ENCODE measurements at regions not wholly inside any gene's neighbourhood (a gene's known extent, or its start where the extent isn't known, plus 50 kb on each side); places are given as distances from the start of the nearest gene placed in this dataset.

DNA sequence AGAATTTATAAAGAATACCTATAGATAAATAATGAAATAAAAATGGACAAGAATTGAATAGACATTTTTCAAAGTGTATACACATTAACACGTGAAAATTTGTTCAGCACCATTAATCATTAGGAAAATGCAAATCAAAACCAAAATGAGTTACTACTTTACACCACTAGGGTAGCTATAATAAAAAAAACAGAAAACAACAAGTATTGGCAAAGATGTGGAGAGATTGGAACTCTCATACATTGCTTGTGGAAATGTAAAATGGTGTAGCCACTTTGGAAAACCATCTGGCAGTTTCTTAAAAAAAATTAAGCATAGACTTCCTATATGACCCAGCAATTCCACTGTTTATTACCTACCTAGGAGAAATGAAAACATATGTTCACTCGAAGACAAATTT lies 172.8 kb upstream of the P2RY1 start:
- no peak for DNase-seq (ENCODE audit: low spot score)
- TF ChIP-seq, protein P1, sequence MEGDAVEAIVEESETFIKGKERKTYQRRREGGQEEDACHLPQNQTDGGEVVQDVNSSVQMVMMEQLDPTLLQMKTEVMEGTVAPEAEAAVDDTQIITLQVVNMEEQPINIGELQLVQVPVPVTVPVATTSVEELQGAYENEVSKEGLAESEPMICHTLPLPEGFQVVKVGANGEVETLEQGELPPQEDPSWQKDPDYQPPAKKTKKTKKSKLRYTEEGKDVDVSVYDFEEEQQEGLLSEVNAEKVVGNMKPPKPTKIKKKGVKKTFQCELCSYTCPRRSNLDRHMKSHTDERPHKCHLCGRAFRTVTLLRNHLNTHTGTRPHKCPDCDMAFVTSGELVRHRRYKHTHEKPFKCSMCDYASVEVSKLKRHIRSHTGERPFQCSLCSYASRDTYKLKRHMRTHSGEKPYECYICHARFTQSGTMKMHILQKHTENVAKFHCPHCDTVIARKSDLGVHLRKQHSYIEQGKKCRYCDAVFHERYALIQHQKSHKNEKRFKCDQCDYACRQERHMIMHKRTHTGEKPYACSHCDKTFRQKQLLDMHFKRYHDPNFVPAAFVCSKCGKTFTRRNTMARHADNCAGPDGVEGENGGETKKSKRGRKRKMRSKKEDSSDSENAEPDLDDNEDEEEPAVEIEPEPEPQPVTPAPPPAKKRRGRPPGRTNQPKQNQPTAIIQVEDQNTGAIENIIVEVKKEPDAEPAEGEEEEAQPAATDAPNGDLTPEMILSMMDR (IDR thresholded peaks at IDR 0.05; ENCODE audit: extremely low read depth, missing control alignments) = no peak

DNA sequence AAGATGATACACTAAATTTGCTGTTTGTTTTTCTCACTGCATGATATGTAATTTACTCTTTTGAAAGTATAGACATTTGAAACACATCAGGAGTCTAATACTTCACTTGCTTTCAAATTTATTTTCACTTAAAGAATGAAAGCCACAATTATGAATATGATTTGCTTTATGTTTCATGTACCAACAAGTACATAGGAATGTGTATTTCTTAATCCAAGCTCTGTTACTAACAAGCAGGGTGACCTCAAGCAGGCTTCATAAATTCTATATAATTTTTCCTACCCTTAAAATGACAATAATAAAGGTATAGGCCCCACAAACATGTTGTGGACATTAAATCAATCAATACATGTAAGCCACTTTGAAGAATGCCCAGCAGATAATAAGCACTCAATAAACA lies 170.2 kb upstream of the P2RY1 start:
- TF ChIP-seq, protein P1 (IDR thresholded peaks at IDR 0.05; ENCODE audit: extremely low read depth, missing control alignments) = no peak
- no peak for DNase-seq (ENCODE audit: low spot score)

DNA sequence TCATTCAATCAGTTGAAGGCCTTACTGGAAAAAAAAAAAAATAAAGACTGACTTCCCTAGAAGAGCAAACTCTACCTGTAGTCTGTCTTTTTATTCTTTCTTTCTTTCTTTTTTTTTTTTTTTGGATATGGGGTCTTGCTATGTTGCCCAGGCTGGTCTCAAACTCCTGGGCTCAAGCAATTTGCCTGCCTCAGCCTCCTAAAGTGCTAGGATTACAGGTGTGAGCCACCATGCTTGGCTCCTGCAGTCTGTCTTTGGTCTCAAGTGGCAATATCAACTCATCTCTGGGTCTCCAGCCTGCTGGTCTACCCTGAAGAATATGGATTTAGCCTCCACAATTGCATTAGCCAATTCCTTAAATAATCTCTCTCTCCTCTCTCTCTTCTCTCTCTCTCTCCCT lies 167.7 kb upstream of the P2RY1 start:
- no peak for DNase-seq (ENCODE audit: low spot score)
- TF ChIP-seq, protein P1 (IDR thresholded peaks at IDR 0.05; ENCODE audit: extremely low read depth, missing control alignments) = no peak

DNA sequence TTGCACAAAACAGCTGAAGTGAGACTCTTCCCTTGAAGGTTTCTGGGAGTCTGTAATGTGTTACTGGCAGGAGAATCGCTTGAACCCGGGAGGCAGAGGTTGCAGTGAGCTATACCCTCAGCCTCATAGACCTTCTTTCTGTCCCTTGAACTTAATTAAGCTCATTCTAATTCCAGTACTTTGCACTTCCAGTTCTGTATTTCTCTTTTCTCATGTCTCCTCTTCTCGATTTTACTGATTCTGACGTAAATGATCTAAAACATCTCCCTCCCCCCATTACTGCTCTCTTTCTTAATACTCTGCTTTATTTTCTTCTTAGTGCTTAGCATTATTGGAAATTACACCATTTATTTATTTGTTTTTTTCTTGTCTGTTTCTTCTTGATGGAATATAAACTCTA lies 165.4 kb upstream of the P2RY1 start:
- DNase-seq (ENCODE audit: low spot score) = no peak
- TF ChIP-seq, protein P1 (IDR thresholded peaks at IDR 0.05; ENCODE audit: extremely low read depth, missing control alignments) = no peak

DNA sequence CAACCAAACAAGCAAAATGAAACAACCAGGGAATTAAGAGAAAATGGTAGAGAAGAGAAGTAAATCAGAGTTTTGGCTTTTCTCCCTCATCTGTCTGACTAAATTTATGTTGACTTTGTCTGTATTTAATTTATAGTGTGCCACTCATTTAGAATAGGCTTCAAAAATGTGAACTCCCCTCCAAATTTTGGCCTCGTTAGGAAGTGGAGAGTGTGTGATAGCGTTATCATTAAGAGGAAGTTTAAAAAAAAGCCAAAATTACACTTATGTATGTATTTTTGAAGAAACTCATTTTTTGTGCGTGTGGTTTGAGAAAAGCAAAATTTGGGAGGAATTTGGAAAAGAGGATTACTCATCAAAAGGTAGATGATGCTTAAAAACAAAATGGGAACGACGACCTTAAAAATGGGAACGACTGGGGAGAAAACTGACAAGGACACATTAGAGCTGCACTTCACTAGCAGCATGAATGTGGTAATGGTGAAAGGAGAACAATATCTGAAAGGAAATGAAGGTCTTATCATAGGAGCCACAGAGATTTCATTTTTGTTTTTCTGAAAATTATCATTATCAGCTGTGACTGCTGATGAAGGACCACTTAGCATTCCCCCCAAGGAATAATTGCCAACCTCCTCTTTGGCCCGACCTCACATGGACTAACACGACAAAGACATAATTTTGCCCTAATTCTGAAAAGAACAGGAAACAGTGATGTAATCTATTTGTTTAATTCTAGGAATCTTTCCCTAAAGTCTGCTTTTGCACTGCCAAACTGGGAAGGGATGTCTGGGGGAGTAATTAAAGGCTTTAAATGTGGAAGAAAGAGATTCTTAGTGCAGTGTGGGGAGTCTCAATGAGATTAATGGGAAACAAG lies 163.2 kb upstream of the P2RY1 start:
- no peak for DNase-seq (ENCODE audit: low spot score)
- TF ChIP-seq, protein P1 (IDR thresholded peaks at IDR 0.05; ENCODE audit: extremely low read depth, missing control alignments) = no peak

DNA sequence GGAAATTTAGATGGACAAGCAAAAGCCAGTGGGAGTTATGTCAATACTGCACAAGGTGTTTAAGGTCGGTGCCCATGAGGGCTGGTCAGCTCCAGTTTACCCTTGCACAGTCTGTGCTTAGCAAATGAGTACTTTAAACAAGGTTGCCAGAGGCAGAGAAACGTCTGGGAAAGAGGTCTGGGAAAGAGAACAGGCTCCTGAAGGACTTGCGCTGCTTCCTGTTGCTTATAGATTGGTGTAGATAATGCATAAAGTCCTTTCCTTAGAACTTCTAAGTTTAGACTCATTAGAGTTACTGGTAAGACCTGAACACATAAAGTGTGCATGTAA lies 162.6 kb upstream of the P2RY1 start:
- TF ChIP-seq, protein P1 (IDR thresholded peaks at IDR 0.05; ENCODE audit: extremely low read depth, missing control alignments) = no peak
- no peak for DNase-seq (ENCODE audit: low spot score)

DNA sequence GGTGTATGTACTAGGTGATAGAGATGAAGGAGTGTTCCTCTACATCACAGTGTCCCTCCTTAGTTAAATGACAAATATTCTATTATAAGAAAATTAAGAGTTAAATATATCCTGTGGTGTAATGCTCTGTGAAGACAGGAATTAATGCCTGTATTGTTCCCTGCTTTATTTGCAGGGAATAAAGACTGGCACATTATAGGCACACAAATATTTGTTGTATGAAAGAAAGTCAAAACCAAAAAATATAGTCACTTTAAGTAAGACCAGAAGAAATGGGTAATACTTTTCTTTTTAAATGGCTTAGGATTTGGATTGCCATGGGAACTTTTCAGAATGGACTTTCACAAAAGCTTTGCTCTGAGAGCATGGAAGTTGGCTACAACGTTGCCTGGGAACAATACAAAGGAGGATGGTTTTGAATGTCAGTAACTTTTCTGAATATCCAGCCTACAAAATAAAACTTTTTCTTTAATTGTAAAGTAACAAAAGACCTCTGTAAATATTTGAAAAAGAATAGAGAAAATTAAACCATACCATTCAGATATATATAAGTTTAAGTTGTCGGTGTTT lies 158.0 kb upstream of the P2RY1 start:
- TF ChIP-seq, protein P1 (IDR thresholded peaks at IDR 0.05; ENCODE audit: extremely low read depth, missing control alignments) = no peak
- DNase-seq (ENCODE audit: low spot score) = no peak

Measured in GM20000 (cell line).